SK-N-SH treated with all-trans-retinoic acid at 6 μM for 48 hours (cell line): ENCODE measurements at regions not wholly inside any gene's neighbourhood (a gene's known extent, or its start where the extent isn't known, plus 50 kb on each side); places are given as distances from the start of the nearest gene placed in this dataset.

Experiments used
- CREB5 ChIP-seq: fragments of 250-450 bp; sonication (Bioruptor Pico); IDR thresholded peaks from 2 replicates; pipeline ENCODE4 v1.5.1; 2020; ENCODE audit warnings: low read depth, mild to moderate bottlenecking, moderate library complexity
- ESRRG ChIP-seq: fragments of 250-450 bp; sonication (Bioruptor Pico); IDR thresholded peaks from 2 replicates; pipeline ENCODE4 v1.6.1; 2021; ENCODE audit warnings: mild to moderate bottlenecking
- TF ChIP-seq, protein P1 (sequence below): fragments of 250-450 bp; sonication (Bioruptor Pico); IDR thresholded peaks from 2 replicates; pipeline ENCODE4 v1.8.0; 2020; ENCODE audit warnings: mild to moderate bottlenecking, moderate library complexity, borderline replicate concordance

GRCh38 chr1:214898718-214899117, 183.8 kb upstream of the KCNK2 start:
- TF ChIP-seq, protein P1, sequence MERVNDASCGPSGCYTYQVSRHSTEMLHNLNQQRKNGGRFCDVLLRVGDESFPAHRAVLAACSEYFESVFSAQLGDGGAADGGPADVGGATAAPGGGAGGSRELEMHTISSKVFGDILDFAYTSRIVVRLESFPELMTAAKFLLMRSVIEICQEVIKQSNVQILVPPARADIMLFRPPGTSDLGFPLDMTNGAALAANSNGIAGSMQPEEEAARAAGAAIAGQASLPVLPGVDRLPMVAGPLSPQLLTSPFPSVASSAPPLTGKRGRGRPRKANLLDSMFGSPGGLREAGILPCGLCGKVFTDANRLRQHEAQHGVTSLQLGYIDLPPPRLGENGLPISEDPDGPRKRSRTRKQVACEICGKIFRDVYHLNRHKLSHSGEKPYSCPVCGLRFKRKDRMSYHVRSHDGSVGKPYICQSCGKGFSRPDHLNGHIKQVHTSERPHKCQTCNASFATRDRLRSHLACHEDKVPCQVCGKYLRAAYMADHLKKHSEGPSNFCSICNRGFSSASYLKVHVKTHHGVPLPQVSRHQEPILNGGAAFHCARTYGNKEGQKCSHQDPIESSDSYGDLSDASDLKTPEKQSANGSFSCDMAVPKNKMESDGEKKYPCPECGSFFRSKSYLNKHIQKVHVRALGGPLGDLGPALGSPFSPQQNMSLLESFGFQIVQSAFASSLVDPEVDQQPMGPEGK (CRISPR knock-in tag), result no peak
- no peak for TF ChIP-seq CREB5 (CRISPR knock-in tag)
- TF ChIP-seq ESRRG, result no peak
